ENCODE measurements at regions not wholly inside any gene's neighbourhood (a gene's known extent, or its start where the extent isn't known, plus 50 kb on each side); places are given as distances from the start of the nearest gene placed in this dataset.

- Histone ChIP-seq H3K9ac (replicated peaks; ENCODE audit: extremely low read depth, insufficient read depth, low read length) (no peak overlapping the region), H4K20me1 (replicated peaks; ENCODE audit: control insufficient read depth, extremely low read depth, insufficient read depth, low read length) (no peaks in the 10 kb centered on the region), H3K9me1 (replicated peaks; ENCODE audit: control insufficient read depth, extremely low read depth, insufficient read depth, low read length) (no peaks in the 10 kb centered on the region), H3K27me3 (ENCODE audit: control insufficient read depth in 2 of 2, insufficient read depth in 2 of 2, low read length in 2 of 2) (no peaks in the 10 kb centered on the region), H3K79me2 (ENCODE audit: control insufficient read depth, insufficient read depth, low read length) (no peaks in the 10 kb centered on the region), H3K27ac (ENCODE audit: insufficient read depth, low read depth, low read length) (no peak overlapping the region), H3K4me3 (replicated peaks in 1 of 3; ENCODE audit: insufficient read depth in 1 of 3, low read depth in 1 of 3, low read length in 3 of 3) (no peak overlapping the region), H3K4me1 (ENCODE audit: control insufficient read depth, extremely low read depth, insufficient read depth, low read length) (no peaks in the 10 kb centered on the region), H2AFZ (ENCODE audit: low read depth, low read length) (no peak overlapping the region), H3K4me2 (ENCODE audit: insufficient read depth, low read length) (no peak overlapping the region), H3K36me3 (ENCODE audit: control insufficient read depth in 2 of 2, extremely low read depth in 1 of 2, insufficient read depth in 2 of 2, low read length in 2 of 2) (no peaks in the 10 kb centered on the region), H3K9me3 (replicated peaks; ENCODE audit: control insufficient read depth, insufficient read depth, low read length) (peaks cover 3% of the 10 kb centered on the region)
- ChIA-PET POLR2A (no interaction called here), CTCF (no interaction called here)
- TF ChIP-seq EZH2 (IDR thresholded peaks at IDR 0.05; ENCODE audit: borderline replicate concordance, low read depth, low read length, severe bottlenecking) = no peak
- TF ChIP-seq FOS (IDR thresholded peaks at IDR 0.05; ENCODE audit: borderline replicate concordance, insufficient read depth, low read length) = no peak
- no peak for TF ChIP-seq CTCF (IDR thresholded peaks at IDR 0.05; ENCODE audit: extremely low read depth in 1 of 2, insufficient read depth in 1 of 2, low read depth in 1 of 2, low read length in 2 of 2)
- TF ChIP-seq GATA2 (IDR thresholded peaks at IDR 0.05; ENCODE audit: insufficient read depth, insufficient read length, low read depth, low read length) = no peak
- TF ChIP-seq MYC (IDR thresholded peaks at IDR 0.05; ENCODE audit: low read depth, low read length) = no peak
- intact Hi-C loops (cut with micrococcal nuclease) = no loop called here
- no peak for FAIRE-seq
- DNase-seq (ENCODE audit: low read depth, low spot score) = no peak
- dilution Hi-C loops (cut with MboI; ENCODE audit: extremely low pct_ligation_motif_present, low sequenced_read_pairs) = no loop called here
- BruUV-seq (replicated peaks) = no TSS peak
Measured at GRCh38 chr12:34398366-34398705, 376.0 kb downstream of the ALG10 start.
